Suprapubic skin (tissue), 4 donors: ENCODE measurements at regions not wholly inside any gene's neighbourhood (a gene's known extent, or its start where the extent isn't known, plus 50 kb on each side); places are given as distances from the start of the nearest gene placed in this dataset.

Experiments used
- DNase-seq, 2 donors: peaks; one replicate each; pipeline ENCODE4 v3.0.0-alpha.2; 2019; ENCODE audit warnings: low spot score in 2 of 2
- H3K27ac ChIP-seq: fragments of 200-600 bp; sonication (generic); one replicate; pipeline ENCODE4 v1.5.1; 2019
- H3K27me3 ChIP-seq: fragments of 200-600 bp; sonication (generic); one replicate; pipeline ENCODE4 v1.5.1; 2019
- H3K36me3 ChIP-seq: fragments of 200-600 bp; sonication (generic); one replicate; pipeline ENCODE4 v1.5.1; 2019
- H3K4me1 ChIP-seq: fragments of 200-600 bp; sonication (generic); one replicate; pipeline ENCODE4 v1.5.1; 2019
- H3K4me3 ChIP-seq: fragments of 200-600 bp; sonication (generic); one replicate; pipeline ENCODE4 v1.5.1; 2019; ENCODE audit warnings: mild to moderate bottlenecking
- H3K9me3 ChIP-seq: fragments of 200-600 bp; sonication (generic); one replicate; pipeline ENCODE4 v1.5.1; 2019
- CTCF ChIP-seq, 2 donors: fragments of 200-600 bp in 1 of 2; fragments of 450-650 bp in 1 of 2; sonication (generic) in 1 of 2; IDR thresholded peaks; one replicate each; pipeline ENCODE4 v1.5.1; 2016 to 2019; ENCODE audit warnings: antibody characterized with exemption in 2 of 2, mild to moderate bottlenecking in 1 of 2, moderate library complexity in 1 of 2
- EP300 ChIP-seq: sonication (generic); formaldehyde crosslinking; IDR thresholded peaks from one replicate; pipeline ENCODE4 v1.6.1; 2017; ENCODE audit warnings: antibody characterized with exemption
- POLR2A ChIP-seq, 2 donors: fragments of 450-650 bp; IDR thresholded peaks; one replicate each; pipeline ENCODE4 v1.6.1; 2017; ENCODE audit warnings: antibody characterized with exemption in 2 of 2, mild to moderate bottlenecking in 2 of 2, moderate library complexity in 2 of 2
- POLR2AphosphoS5 ChIP-seq, 3 donors: sonication (generic); formaldehyde crosslinking; IDR thresholded peaks; one replicate each; pipeline ENCODE4 v1.6.1; 2017; ENCODE audit warnings: antibody characterized with exemption in 3 of 3
- WGBS: methylation state at CpG from one replicate; pipeline ENCODE4 v1.1.5; 2018; 5-methylcytosine and 5-hydroxymethylcytosine counted together

GRCh38 chr5:32512926-32513325 lies 68.4 kb upstream of the ZFR start:
- H3K9me3 ChIP-seq = no peaks in the 10 kb centered on the region
- no peaks in the 10 kb centered on the region for H3K36me3 ChIP-seq
- TF ChIP-seq EP300 = no peak
- no peak for TF ChIP-seq CTCF (IDR thresholded peaks at IDR 0.05)
- no peak for TF ChIP-seq POLR2AphosphoS5 (IDR thresholded peaks at IDR 0.05)
- no peak for TF ChIP-seq POLR2A (IDR thresholded peaks at IDR 0.05)
- H3K27ac ChIP-seq = no peak overlapping the region
- no peaks in the 10 kb centered on the region for H3K27me3 ChIP-seq
- no peak for DNase-seq
- H3K4me3 ChIP-seq = no peak overlapping the region
- peaks cover 5% of the 10 kb centered on the region for H3K4me1 ChIP-seq
- 71% methylated on average over 2 of the region's 2 CpGs for WGBS

- no peaks in the 10 kb centered on the region for H3K9me3 ChIP-seq
- WGBS = 64% methylated on average over 9 of the region's 9 CpGs
- no peaks in the 10 kb centered on the region for H3K36me3 ChIP-seq
- no peak overlapping the region for H3K27ac ChIP-seq
- DNase-seq = no peak
- peaks cover 16% of the 10 kb centered on the region for H3K4me1 ChIP-seq
- no peak overlapping the region for H3K4me3 ChIP-seq
- no peaks in the 10 kb centered on the region for H3K27me3 ChIP-seq
- TF ChIP-seq POLR2A (IDR thresholded peaks at IDR 0.05) = no peak
- no peak for TF ChIP-seq CTCF (IDR thresholded peaks at IDR 0.05)
- no peak for TF ChIP-seq POLR2AphosphoS5 (IDR thresholded peaks at IDR 0.05)
- TF ChIP-seq EP300 = no peak
Measured at GRCh38 chr5:32511776-32512374, 67.3 kb upstream of the ZFR start.

GRCh38 chr5:32510860-32511259 lies 66.3 kb upstream of the ZFR start:
- Histone ChIP-seq H3K4me3 (no peak overlapping the region), H3K27ac (no peak overlapping the region), H3K27me3 (no peaks in the 10 kb centered on the region), H3K9me3 (no peaks in the 10 kb centered on the region), H3K36me3 (no peaks in the 10 kb centered on the region), H3K4me1 (peaks cover 26% of the 10 kb centered on the region)
- DNase-seq = no peak
- WGBS = 33% methylated on average over 1 of the region's 1 CpG
- TF ChIP-seq EP300 (no peak), POLR2A (IDR thresholded peaks at IDR 0.05) (no peak), CTCF (IDR thresholded peaks at IDR 0.05) (no peak), POLR2AphosphoS5 (IDR thresholded peaks at IDR 0.05) (no peak)

- 86% methylated on average over 8 of the region's 8 CpGs for WGBS
- DNase-seq = no peak
- TF ChIP-seq POLR2A (IDR thresholded peaks at IDR 0.05) = no peak
- TF ChIP-seq EP300 = no peak
- no peak for TF ChIP-seq CTCF (IDR thresholded peaks at IDR 0.05)
- no peak for TF ChIP-seq POLR2AphosphoS5 (IDR thresholded peaks at IDR 0.05)
- H3K27me3 ChIP-seq = no peaks in the 10 kb centered on the region
- H3K36me3 ChIP-seq = no peaks in the 10 kb centered on the region
- no peaks in the 10 kb centered on the region for H3K9me3 ChIP-seq
- H3K27ac ChIP-seq = no peak overlapping the region
- H3K4me1 ChIP-seq = peaks cover 43% of the 10 kb centered on the region
- no peak overlapping the region for H3K4me3 ChIP-seq
Measured at GRCh38 chr5:32508806-32509805, 64.6 kb upstream of the ZFR start.
